ENCODE measurements at regions not wholly inside any gene's neighbourhood (a gene's known extent, or its start where the extent isn't known, plus 50 kb on each side); places are given as distances from the start of the nearest gene placed in this dataset.

- intact Hi-C loops (cut with micrococcal nuclease; ENCODE audit: unreplicated experiment) = no loop called here
- H3K9me2 ChIP-seq (ENCODE audit: insufficient read depth, low read length) = no peaks in the 10 kb centered on the region
- CTCF ChIA-PET (ENCODE audit: unreplicated experiment) = no interaction called here
These were observed 50.9 kb upstream of the TMTC4 start for GRCh38 chr13:100725472-100725871.

GRCh38 chr13:100724568-100724967 lies 50.0 kb upstream of the TMTC4 start:
- ChIA-PET CTCF (ENCODE audit: unreplicated experiment) (no interaction called here), POLR2A (no interaction called here)
- Histone ChIP-seq H3K79me2 (ENCODE audit: insufficient read depth, low read depth, low read length) (no peaks in the 10 kb centered on the region), H3K36me3 (ENCODE audit: insufficient read depth, low read length) (no peaks in the 10 kb centered on the region), H3K4me1 (ENCODE audit: insufficient read depth, low read length, poor library complexity, severe bottlenecking) (no peaks in the 10 kb centered on the region), H3K4me3 (ENCODE audit: low read depth, low read length, poor library complexity, severe bottlenecking) (no peak overlapping the region), H4K20me1 (ENCODE audit: insufficient read depth, low read length) (no peaks in the 10 kb centered on the region), H2AFZ (ENCODE audit: low read length) (no peak overlapping the region), H3K9me2 (ENCODE audit: insufficient read depth, low read length) (no peaks in the 10 kb centered on the region), H3K27ac (ENCODE audit: low read depth, low read length, poor library complexity, severe bottlenecking) (no peak overlapping the region), H3K9me3 (ENCODE audit: low read length) (no peaks in the 10 kb centered on the region), H3K4me2 (ENCODE audit: low read length) (no peak overlapping the region)
- no peak for DNase-seq (ENCODE audit: low spot score)
- no TSS peak for BruUV-seq (replicated peaks)
- intact Hi-C loops (cut with micrococcal nuclease; ENCODE audit: unreplicated experiment) = no loop called here
- TF ChIP-seq EZH2phosphoT487 (IDR thresholded peaks at IDR 0.05; ENCODE audit: borderline replicate concordance, low read depth, low read length) = no peak
- no peak for TF ChIP-seq CTCF (conservative IDR thresholded peaks at IDR 0.05; ENCODE audit: low read length)

More at GRCh38 chr13:100725472-100725871, 50.9 kb upstream of the TMTC4 start:
- Histone ChIP-seq H3K36me3 (ENCODE audit: insufficient read depth, low read length) (no peaks in the 10 kb centered on the region), H3K4me2 (ENCODE audit: low read length) (no peak overlapping the region), H3K4me1 (ENCODE audit: insufficient read depth, low read length, poor library complexity, severe bottlenecking) (no peaks in the 10 kb centered on the region), H3K79me2 (ENCODE audit: insufficient read depth, low read depth, low read length) (no peaks in the 10 kb centered on the region), H3K27ac (ENCODE audit: low read depth, low read length, poor library complexity, severe bottlenecking) (no peak overlapping the region), H4K20me1 (ENCODE audit: insufficient read depth, low read length) (no peaks in the 10 kb centered on the region), H3K9me3 (ENCODE audit: low read length) (no peaks in the 10 kb centered on the region), H2AFZ (ENCODE audit: low read length) (no peak overlapping the region), H3K4me3 (ENCODE audit: low read depth, low read length, poor library complexity, severe bottlenecking) (no peak overlapping the region)
- POLR2A ChIA-PET = no interaction called here
- TF ChIP-seq CTCF (conservative IDR thresholded peaks at IDR 0.05; ENCODE audit: low read length) (no peak), EZH2phosphoT487 (IDR thresholded peaks at IDR 0.05; ENCODE audit: borderline replicate concordance, low read depth, low read length) (no peak)
- no peak for DNase-seq (ENCODE audit: low spot score)
- BruUV-seq (replicated peaks) = no TSS peak

Data from OCI-LY7 (cell line).